GM12864 (cell line): ENCODE measurements at regions not wholly inside any gene's neighbourhood (a gene's known extent, or its start where the extent isn't known, plus 50 kb on each side); places are given as distances from the start of the nearest gene placed in this dataset.

ENCODE experiments used
- DNase-seq: peaks from one replicate; pipeline ENCODE4 v3.0.0-alpha.2; 2011; ENCODE audit warnings: low read depth
- H3K4me3 ChIP-seq: 2 replicates; pipeline ENCODE4 v1.5.1; 2011; ENCODE audit warnings: mild to moderate bottlenecking, low read depth, low read length, control low read depth
- TF ChIP-seq, protein P1 (sequence below): IDR thresholded peaks from 2 replicates; pipeline ENCODE4 v1.5.1; 2011; ENCODE audit warnings: low read depth, mild to moderate bottlenecking, moderate library complexity, low read length, control low read depth, inconsistent platforms; ENCODE audit errors: missing control alignments

GRCh38 chr13:75165543-75166230 lies 316.3 kb downstream of the TBC1D4 start:
- H3K4me3 ChIP-seq = no peak overlapping the region
- DNase-seq = no peak
- TF ChIP-seq, protein P1, sequence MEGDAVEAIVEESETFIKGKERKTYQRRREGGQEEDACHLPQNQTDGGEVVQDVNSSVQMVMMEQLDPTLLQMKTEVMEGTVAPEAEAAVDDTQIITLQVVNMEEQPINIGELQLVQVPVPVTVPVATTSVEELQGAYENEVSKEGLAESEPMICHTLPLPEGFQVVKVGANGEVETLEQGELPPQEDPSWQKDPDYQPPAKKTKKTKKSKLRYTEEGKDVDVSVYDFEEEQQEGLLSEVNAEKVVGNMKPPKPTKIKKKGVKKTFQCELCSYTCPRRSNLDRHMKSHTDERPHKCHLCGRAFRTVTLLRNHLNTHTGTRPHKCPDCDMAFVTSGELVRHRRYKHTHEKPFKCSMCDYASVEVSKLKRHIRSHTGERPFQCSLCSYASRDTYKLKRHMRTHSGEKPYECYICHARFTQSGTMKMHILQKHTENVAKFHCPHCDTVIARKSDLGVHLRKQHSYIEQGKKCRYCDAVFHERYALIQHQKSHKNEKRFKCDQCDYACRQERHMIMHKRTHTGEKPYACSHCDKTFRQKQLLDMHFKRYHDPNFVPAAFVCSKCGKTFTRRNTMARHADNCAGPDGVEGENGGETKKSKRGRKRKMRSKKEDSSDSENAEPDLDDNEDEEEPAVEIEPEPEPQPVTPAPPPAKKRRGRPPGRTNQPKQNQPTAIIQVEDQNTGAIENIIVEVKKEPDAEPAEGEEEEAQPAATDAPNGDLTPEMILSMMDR = no peak

GRCh38 chr13:75161804-75162203 lies 320.2 kb downstream of the TBC1D4 start:
- no peak for DNase-seq
- TF ChIP-seq, protein P1 = no peak
- H3K4me3 ChIP-seq = no peak overlapping the region

DNA sequence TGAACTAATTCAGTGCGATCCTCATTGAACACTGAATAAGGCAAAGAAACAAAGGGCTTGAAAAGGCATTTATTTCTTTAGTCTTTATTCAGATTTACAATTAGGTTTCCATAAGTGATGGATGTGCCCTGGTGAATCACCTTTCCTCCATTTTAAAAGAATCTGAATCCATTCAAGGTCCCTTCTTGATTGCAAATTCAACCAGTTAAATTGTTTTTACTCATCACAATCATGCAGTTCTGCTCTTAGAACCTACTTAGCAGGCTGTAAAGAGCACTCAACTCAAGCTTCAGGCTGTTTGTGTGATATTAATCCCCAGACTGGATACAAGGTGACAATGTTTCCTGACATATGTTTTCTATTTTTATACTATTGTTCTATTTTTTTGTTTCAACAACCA lies 321.0 kb downstream of the TBC1D4 start:
- TF ChIP-seq, protein P1 = no peak
- no peak for DNase-seq

DNA sequence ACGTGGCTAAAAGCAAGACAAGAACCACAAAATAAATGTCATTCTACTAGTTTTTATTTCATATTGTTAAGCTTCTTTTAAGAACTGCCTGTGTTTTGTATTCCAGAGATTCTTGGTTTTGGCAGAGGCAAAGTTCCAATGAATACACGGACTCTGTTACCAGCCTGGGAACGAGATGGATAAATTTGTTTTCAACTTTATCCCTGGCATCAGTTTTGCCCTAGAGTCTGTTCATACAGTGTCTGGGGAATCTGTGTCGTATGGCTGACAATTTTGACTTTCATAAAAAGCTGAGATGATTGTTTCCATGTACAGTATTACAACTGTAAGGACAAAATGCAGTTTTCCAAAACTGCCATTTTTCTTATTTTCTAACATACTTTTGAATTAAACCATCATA lies 327.6 kb downstream of the TBC1D4 start:
- H3K4me3 ChIP-seq = no peak overlapping the region
- TF ChIP-seq, protein P1 = no peak
- DNase-seq = no peak

More for the DNA sequence above, 321.0 kb downstream of the TBC1D4 start:
- H3K4me3 ChIP-seq = no peak overlapping the region

GRCh38 chr13:75153834-75154233 lies 328.1 kb downstream of the TBC1D4 start:
- DNase-seq = no peak
- H3K4me3 ChIP-seq = no peak overlapping the region
- TF ChIP-seq, protein P1 = no peak

- DNase-seq = no peak
- TF ChIP-seq, protein P1 = no peak
- no peak overlapping the region for H3K4me3 ChIP-seq
Measured at GRCh38 chr13:75153386-75153785, 328.6 kb downstream of the TBC1D4 start.

- no peak for DNase-seq
- no peak overlapping the region for H3K4me3 ChIP-seq
- TF ChIP-seq, protein P1 = no peak
Measured at GRCh38 chr13:75151081-75151643, 330.8 kb downstream of the TBC1D4 start.
